NCI-H345 treated with DMSO at 0.1 percent for 48 hours (cell line): ENCODE measurements at regions not wholly inside any gene's neighbourhood (a gene's known extent, or its start where the extent isn't known, plus 50 kb on each side); places are given as distances from the start of the nearest gene placed in this dataset.

ENCODE experiments used
- DNase-seq: peaks from one replicate; lab custom pipeline; 2025; ENCODE audit not compliant: unreplicated experiment; lab: John Stamatoyannopoulos, UW

- no peak for DNase-seq
These were observed 132.9 kb upstream of the SERP2 start for GRCh38 chr13:44240611-44241145.

DNA sequence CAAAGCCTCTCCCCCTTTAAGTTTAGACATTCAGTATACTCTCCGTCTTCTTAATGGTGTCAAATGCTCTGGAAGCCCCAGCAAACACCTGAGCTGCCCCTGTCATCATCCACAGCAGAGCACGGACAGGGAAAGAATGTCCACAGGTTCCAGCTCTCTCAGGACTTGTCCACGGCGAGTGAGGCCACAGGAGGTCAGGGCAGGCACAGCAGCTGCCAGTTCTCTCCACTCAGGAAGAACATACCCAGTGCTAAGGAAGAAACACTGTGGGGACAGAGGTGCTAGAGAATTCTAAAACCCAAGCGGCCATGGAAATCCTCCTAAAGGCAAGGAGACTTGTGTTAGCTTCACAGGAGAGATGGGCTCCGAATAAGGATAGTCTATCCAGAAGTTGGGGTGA lies 132.0 kb upstream of the SERP2 start:
- DNase-seq, result no peak

DNA sequence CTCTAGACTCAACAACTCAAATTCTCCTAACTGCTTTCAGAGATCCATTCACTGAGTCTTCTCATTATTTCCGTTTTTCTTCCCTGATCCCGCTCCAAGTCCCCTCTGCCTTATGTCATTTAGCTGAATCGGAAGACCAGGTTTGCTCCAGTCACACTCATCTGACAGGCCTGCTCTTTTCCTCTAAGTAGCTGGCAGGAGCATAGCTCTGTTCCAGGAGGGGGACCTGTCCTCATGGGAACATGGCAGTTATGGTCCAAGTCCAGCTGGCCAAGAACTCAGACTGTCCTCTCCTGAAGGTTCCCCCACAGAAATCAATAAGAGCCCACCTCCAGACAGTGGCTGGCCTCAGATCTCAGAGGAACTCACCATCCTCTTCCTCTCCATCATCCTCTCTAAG lies 130.9 kb upstream of the SERP2 start:
- DNase-seq, result no peak

DNA sequence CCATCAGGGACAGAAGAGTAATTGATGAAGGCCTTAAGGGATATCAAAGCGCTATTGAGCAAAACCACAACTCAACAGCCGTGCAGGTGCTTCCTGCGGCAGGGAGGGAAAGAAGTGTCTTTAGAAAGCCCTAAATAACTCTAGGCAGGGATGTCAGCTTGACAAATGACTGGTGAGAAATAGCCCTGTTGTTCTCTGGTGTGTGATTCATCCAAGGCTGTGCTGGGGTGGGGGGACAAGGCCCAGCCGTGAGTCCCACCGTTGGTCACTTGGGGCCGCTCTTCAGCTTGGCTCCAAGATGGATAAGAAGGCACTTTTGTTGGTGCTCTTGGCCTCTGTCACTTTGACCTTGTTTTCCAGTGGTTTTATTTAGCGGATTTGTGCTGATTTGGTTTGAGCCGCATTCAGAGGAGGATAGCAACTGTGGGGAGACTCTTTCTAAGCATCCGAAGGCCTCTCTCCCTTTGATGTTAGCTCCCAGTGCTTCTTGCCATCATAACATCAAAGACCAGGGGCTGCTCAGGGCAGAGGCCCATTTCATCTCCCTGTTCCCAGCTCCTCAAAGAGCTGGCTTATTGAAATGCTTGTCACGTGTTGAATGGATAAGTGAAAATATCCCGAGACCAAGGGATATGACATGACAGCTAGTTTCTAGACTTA lies 130.3 kb upstream of the SERP2 start:
- no peak for DNase-seq

DNA sequence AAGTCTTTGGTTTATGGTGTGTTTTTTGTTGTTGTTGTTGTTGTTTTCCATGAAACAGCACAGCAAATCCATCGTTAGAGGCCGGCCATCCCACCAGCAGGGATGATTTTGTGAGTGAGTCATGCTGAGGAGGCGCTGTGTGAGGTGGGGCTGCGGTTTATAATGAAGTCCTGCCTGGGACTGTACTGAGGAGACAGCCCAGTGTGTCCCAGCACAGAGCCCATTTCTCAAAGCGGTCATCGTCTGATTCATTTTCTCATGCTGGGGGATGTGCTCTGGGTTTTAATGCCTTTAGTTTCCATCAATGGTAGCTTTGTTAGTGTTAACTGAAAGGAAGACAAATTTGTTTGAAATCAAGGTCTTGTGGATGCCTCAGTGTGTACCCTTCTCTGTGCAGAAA lies 129.3 kb upstream of the SERP2 start:
- no peak for DNase-seq

GRCh38 chr13:44249431-44249836 lies 124.2 kb upstream of the SERP2 start:
- DNase-seq, result no peak

GRCh38 chr13:44252938-44253337 lies 120.7 kb upstream of the SERP2 start:
- no peak for DNase-seq

GRCh38 chr13:44255771-44256364 lies 117.8 kb upstream of the SERP2 start:
- DNase-seq, result no peak

DNA sequence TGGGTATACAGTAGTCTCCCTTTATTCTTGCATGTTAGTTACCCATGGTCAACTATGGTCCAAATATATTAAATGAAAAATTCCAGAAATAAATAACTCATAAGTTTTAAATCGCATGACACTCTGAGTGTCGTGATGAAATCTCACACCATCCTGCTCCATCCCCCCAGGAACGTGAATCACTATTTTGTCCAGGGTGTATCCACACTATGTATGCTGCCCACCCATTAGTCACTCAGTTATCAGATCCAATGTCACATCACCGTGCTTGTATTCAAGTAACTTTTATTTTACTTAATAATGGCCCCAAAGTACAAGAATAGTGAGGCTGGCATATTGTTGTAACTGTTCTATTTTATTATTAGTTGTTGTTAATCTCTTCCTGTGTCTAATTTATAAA lies 115.8 kb upstream of the SERP2 start:
- DNase-seq, result no peak

DNA sequence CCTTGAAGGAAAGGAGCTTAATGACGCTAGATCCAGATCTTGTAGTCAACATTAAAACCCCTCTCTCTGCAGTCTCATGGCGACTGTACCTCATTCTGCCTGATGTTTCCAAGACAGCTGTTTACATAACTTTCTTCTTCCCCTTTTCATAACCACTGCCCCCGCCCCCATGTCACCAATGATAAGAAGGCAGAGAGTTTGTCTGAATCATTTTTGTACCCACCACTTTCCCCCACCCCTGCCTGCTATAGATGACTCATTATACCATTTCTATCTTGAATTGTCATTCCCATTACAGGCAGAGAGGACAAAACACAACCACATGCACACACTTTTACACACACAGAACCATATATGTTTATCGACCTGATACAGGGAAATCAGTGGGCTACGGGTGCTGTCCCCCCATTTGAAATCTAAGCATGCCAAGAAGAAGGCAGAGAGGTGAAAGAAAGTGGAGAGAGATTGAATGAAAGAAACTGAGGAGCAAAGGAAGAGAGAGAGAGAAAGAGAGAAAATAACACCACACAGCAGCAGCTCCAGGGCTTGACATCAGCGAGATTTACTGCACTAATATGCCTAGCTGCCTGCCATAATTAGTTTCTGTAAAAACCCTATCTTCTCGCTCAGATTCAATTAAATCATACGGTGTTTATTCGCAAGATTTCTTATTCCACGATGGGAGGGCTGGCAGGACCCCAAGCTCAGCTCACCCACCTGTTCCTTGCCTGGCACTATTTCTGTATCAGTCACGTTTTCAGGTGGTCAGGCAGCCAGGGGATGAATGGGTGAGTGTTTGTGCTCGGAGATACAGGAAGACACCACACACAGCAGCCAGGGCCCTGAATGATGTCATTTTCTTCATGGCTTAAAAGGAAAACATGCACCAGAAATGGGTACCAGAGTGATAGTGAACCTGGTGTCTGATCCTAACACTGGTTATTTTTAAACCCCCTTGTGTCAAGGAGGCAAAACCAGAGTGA lies 114.3 kb upstream of the SERP2 start:
- no peak for DNase-seq

- DNase-seq, result no peak
These were observed 113.3 kb upstream of the SERP2 start for GRCh38 chr13:44260336-44260735.

DNA sequence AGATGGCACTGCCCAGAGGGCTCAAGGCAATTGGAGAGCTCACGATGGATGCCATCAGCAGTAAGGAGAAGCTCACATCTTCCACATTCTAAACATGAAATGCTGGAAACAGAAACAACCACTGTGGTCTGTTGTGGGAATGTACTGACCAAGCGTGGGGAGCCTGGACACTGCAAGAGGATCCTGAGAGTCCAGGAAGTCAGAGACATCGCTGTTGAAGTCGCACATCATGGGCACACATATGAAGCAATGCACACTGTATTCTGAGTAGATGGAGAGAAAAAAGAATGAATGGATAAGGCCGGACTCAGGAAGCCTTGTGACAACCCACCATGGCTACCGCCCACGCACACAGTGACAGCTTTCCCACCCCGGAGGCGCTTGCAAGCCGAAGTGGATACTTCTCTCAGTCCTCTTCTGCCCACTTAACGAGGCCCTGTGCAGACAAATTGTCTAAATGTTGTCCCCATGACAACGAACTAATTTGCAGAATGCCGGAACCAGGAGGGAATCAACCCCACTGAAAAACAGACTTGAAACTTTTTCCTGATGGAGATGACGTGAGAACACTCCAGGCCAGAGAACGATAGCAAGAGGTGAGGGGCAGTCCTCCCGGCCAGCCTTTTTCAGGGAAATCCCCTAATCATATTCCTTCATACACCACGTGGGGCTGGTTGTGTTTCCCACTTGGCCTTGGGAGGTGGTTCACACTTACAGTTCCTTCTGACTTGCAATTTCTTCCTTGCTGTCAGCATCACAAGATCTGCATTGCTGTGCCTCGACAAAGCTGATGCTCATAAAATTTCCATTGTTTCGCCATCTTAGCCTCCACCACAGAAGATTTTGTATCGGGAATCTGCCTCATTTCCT lies 109.6 kb upstream of the SERP2 start:
- DNase-seq, result no peak

- DNase-seq, result no peak
These were observed 107.3 kb upstream of the SERP2 start for GRCh38 chr13:44266305-44266704.

GRCh38 chr13:44266772-44267171 lies 106.9 kb upstream of the SERP2 start:
- DNase-seq, result no peak

GRCh38 chr13:44267203-44267602 lies 106.4 kb upstream of the SERP2 start:
- no peak for DNase-seq

DNA sequence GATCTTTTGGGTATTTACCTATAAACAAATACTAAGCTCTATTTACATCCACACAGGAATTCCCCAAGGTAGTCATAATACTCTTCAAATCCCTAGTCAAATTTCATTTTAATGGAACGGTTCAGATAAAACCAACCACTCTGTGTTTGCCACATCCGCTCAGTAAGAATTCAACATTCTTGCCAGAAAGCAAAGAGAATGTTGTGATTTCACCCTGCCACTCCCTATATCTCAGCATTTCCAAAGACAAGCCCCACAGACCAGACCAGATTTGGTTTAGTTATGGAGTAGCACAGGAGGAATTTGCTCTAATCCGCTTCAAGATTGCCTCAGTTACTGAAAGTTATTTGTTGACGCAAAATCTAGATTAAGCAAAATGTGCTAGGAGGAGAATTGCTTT lies 105.6 kb upstream of the SERP2 start:
- no peak for DNase-seq

- DNase-seq, result no peak
These were observed 104.6 kb upstream of the SERP2 start for GRCh38 chr13:44268980-44269379.

DNA sequence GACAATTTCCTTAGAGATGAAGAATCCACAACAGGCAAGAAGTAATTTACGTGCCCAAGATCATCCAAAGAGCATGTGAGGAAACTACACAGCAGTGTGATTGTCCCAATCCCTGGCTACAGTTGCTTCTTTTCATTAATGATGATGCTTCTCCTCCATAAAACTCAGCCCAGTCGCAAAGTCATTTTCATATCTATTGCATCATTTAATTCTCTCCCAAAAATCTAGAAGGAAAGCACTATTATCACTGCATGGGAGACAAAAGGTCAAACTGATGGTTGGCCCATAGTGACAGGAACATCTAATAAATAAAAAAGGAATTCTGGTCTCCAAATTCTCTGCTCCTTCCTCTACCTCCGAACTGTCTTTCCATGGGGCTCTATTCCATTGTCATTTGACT lies 103.5 kb upstream of the SERP2 start:
- DNase-seq, result no peak

DNA sequence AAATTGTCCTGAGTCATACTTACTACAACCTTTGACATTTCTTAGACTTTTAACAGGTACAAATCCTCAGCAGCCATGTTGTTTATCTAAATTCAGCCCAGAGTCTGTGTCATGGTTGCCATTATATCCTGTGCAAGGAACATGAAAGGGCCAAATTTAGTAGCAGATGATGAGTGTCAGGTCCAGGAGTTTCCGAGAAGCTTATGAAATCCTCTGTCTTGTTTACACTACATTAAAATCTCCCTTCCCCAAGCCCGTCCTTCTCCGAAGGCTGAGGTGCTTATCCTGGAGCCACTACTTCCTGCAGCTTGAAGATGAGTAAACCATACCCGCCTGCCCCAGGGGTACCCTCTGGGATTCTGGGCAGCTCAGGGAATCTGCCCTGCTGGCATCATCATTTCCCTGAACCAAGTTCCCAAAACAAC lies 102.6 kb upstream of the SERP2 start:
- no peak for DNase-seq

DNA sequence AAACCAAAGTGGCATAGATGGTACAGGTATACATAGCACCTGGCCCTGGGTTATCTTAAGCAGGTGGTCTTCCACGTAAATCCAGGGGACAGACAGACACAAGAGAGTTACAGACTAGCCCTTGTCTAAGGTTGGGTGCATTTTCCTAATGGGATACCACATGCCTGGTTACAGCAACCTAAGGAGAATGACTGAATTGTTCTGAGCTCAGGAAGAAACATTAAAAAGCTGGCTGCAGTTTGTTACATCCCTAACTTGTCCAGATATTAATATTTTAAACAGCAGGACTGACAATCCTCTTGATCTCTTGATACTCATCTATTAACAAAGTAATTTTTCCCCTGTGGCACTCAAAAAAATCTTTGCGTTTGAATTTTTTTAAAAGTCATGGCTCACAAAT lies 102.2 kb upstream of the SERP2 start:
- no peak for DNase-seq

DNA sequence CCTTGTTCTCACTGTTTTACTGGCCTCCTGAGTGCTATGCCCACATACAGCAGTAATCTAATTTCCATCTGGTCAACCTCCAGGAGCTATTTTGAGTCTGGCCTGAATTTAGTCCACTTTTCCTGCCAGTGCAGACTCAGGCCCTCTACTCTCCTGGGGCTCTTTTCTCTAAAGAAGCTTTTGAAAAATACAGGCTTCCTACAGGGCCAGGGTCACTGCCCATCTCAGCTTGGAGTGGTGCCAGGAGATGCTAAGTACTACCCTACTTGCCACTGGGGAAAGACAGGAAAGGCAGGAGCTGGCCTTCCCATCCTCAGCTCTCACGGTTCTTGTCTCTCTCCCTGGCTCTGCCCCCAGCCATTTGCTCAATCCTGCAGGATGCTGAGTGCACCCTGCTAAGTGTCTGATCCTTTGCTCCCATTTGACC lies 101.7 kb upstream of the SERP2 start:
- DNase-seq, result no peak
